HG02763 (cell line): ENCODE measurements at regions not wholly inside any gene's neighbourhood (a gene's known extent, or its start where the extent isn't known, plus 50 kb on each side); places are given as distances from the start of the nearest gene placed in this dataset.

Source experiments
- ATAC-seq: cut with Tn5 transposase; IDR thresholded peaks from one replicate; pipeline ENCODE4 v1.9.1; 2021; ENCODE audit warnings: mild to moderate bottlenecking, moderate library complexity; ENCODE audit not compliant: unreplicated experiment

GRCh38 chr3:104582092-104582491 is 784.6 kb upstream of the ALCAM start:
- ATAC-seq = no peak

GRCh38 chr3:104584682-104585081 is 782.0 kb upstream of the ALCAM start:
- no peak for ATAC-seq

DNA sequence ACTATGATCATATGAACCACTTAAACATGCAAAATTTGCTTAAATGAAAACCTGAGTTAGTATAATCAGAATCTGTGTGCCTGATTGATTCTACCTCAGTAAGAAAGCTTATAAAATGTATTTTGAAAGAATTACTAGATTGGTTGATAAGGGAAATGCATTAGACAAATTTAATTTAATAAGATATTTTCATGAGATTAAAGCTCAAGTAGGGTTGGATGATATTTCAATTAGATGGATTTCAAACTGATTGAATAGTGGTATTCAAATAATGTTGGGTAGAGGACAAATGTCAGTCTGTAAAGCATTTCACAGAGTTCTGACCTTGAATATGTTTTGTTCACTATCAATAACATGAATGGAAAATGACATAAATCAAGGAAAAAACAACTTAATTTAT is 780.4 kb upstream of the ALCAM start:
- no peak for ATAC-seq

DNA sequence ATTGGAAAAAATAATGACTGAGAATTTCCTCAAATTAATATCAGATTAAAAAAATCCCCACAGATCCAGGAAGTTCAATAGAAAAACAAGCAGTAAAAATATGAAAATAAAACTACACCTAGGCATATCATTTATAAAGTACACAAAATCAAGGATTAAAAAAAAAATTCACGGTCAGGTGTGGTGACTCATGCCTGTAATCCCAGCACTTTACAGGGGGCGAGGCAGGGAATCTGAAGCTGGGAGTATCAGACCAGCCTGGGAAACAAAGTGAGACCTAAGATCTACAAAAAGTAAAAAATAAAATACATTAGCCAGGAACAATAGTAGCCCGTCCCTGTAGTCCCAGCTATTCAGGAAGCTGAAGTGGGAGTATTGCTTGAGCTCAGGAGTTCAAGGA is 778.3 kb upstream of the ALCAM start:
- no peak for ATAC-seq

DNA sequence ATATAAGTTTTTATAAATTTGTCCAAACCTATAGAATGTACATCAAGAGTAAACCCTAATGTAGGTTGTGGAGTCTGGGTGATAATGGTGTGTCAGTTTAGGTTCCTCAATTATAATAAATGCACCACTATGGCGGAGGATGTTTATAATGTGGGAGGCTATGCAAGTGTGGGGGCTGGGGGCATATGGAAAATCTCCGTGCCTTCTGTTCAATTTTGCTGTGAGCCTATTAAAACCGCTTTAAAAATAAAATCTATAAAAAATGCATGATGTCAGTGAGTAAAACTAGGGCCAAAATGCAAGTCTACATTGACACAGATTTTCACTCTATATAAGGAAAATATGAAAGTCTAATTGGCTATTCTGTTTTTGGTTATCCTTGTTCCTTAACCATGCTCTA is 774.9 kb upstream of the ALCAM start:
- ATAC-seq = no peak

- ATAC-seq = no peak
Observed at GRCh38 chr3:104594491-104594890, 772.2 kb upstream of the ALCAM start.

DNA sequence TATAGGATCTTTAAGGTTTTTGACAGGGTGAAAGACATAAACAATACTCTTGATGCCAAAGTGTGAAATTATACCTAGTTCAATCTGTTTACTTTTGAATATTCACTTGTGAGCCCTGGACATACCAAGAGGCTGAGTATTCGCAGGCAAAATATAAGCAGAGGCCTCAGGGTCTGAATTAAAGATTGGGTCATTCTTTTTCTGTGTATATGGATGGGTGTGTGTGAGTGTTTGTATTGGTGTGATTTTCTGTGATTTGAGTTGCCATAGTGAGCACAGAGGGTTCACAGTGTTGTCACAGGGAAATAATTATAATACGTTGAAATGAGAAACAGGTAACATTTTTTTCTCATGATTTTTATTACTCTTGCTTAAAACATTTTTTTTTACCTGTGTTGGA is 770.7 kb upstream of the ALCAM start:
- ATAC-seq = no peak

DNA sequence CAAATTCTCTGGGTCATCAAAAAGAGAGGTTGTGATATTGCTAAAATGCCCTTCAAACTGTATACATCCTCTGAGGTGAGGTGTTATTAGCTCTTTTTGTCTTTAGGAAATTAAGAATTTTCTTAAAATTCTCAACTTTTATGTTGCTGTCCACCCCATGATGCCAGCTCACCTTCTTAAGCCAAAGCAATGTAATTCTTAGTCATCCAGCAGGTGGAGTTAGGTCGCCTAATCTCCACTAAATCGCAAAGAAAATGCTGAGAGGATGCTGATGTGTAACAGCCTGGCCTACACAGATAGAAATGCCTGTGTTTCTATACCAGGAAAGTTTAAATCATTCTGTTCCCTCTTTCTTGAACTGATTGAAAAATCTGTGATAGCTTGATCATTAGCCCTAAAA is 770.2 kb upstream of the ALCAM start:
- peak; percentile 83 for ATAC-seq

- no peak for ATAC-seq
Observed at GRCh38 chr3:104598848-104599511, 767.7 kb upstream of the ALCAM start.

DNA sequence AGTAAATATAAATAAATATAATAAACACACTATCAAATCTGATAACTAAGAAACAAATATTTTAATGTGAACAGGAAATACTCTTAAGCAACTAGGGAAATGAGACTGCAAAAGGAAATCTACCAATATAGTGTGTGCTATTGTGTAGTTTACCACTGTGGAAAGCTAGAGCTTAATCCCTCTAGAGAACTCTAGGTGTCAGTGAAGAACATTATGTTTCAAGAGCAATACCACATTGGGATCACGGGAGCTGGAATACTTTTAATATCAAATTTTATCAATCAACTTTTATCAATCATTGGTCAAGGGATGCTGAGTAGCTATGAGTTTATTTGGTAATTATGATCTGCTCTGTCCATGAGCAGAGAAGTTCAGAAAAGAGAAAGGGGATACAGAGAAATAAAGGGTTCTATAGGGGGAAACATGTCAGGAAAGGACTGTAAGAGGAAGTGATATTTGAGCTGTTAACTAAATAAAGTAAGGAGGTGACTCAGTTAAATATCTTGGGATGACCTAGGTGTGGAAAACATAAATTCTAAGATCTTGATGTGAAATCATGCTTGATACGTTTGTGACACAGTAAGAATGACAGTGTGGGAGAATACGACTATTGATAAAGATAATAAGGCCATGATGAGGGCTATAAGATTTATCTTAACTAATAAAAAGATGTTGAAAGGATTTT is 762.2 kb upstream of the ALCAM start:
- no peak for ATAC-seq

- no peak for ATAC-seq
Observed at GRCh38 chr3:104606812-104607211, 759.9 kb upstream of the ALCAM start.

GRCh38 chr3:104610730-104611652 is 755.7 kb upstream of the ALCAM start:
- no peak for ATAC-seq

GRCh38 chr3:104612218-104612617 is 754.5 kb upstream of the ALCAM start:
- no peak for ATAC-seq

DNA sequence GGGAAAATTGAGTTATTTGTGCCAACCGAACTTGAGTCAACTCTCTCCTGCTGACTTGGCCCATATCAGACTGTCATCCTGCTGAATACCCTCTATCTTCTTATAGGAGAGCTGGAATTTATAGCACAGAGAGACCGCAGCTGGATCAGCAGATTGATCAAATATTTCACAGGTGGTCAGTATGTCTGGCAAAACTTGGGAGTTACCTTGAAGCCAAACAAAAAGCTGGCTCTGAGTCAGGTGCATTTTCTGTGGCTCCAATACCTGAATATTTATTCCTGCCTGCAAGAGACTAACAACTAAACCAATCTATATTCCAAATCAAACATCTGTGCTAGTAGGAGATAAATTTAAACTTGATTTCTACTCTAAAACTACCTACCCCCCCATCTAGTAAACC is 752.1 kb upstream of the ALCAM start:
- no peak for ATAC-seq

DNA sequence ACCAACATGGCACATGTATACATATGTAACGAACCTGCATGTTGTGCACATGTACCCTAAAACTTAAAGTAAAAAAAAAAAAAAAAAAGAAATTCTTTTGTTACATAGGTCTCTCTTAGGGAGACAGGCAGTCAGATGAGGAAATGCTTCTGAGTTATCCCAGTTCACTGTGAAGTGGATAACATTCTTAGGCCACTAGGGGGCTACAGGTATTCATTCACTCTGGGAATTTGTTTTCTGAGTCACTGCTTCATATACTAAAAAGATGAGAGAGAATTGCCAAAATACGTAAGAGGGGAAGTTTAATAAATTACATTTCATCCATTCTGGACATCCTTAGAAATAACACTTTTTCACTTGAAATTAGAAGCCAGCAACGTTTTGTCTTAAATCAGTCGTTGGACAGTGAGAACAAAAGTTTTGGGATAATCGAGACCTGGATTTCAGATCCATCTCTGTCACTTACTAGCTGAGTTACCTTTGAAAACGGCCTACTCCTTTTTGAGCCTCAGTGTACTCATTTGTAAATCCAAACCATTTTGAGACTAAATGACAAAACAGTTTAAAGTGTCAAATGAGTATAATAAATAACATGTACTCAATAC is 738.4 kb upstream of the ALCAM start:
- ATAC-seq = peak; percentile 76

DNA sequence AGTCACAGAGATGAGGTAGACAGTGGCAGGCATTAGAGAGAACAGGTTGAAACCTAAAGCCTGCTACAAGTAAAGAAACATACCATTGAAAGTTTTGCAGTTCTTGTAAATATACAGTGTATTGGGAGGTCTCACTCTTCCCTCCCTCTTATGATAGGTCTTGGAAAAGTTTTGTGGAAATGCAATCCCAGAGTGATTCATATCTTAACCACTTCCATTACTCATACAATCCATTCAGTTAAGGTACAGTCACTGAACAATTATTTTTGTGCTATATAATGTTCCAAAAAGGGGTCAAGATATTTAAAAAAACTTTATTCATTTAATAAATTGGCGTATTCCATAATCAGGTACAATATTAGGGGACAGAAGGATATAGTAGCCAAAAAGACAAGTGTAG is 737.7 kb upstream of the ALCAM start:
- ATAC-seq = no peak

DNA sequence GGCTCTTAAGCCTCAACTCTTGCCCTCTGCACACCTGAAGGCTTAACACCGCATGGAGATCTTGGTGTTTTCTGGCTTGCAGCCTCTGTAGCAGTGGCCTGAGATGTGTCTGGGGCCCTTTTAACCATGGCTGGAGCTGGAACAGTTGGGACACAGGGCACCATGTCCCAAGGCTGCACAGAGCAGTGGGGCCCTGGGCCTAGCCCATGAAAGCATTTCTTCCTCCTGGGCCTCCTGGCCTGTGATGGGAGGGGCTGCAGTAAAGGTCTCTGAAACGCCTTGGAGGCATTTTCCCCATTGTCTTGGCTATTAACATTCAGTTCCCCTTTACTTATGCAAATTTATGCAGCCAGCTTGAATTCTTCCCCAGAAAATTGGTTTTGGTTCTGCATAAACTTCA is 735.5 kb upstream of the ALCAM start:
- ATAC-seq = no peak

DNA sequence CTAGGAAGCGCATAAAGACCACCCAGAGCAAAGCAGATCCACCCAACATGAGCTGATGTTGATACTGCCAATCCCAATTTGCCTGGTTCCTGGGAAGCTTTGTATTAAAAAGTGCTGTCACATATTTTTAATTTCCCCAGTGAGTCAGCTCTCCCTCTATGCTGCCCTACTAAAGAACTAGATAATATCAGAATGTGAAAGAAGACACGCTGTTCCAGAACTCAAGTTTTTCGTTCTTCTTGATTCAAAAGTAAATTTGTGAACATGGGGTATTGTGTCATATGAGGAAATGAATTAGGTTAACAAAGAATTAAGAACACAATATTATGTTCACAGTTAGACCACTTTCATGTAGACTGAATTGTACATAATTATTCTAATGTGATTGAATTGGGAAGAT is 734.2 kb upstream of the ALCAM start:
- ATAC-seq = no peak

GRCh38 chr3:104632947-104633346 is 733.8 kb upstream of the ALCAM start:
- no peak for ATAC-seq

DNA sequence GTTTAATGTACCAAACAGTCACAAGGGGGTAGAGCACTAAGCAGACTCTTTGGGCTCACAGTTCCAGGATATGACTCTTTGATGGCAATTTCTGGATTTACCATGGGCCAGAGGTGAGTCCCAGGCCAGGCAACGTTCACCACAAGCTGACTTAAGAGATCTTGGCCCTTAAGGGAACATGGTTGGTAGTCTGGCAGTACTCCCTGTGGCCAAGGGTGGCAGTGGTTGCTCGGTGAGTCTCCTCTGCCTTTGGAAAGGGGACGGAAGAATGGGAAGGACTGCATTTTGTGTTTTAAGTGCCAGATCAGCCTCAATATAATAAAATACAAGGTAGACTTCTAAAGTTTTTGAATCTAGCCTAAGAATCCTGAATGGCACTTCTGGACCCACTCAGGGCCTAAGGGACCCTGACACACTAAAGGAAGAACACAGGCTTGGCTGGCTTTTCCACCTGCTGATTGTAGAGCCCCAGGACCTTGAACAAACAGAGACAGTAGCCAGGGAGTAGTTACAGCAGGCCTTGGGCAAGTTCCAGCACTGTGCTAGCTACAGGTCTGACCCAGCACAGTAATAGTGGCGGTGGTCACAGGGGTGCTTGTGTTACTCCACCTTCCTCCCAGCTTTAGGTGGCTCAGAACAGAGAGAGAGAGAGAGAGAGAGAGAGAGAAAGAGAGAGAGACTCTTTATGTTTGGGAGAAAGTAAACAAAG is 730.7 kb upstream of the ALCAM start:
- no peak for ATAC-seq

DNA sequence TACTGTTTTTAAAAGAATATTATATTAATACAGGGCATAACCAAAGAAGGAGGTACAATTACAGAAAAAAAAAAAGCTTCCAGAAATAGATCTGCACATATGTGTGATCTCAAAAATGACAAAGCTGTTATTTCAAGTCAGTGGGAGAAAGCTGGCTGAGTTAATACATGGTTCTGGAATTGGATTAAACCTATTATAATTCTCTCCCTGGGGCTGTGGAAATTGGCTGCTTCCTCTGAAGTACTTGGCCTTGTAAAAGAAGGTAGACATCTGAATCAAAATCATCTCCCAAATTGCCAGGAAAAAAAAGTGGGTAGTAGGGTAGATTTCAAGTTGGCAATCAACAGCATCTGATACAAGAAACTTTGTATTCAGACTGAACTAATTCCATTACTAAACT is 723.9 kb upstream of the ALCAM start:
- ATAC-seq = no peak
